OCI-LY7 (cell line): ENCODE measurements at regions not wholly inside any gene's neighbourhood (a gene's known extent, or its start where the extent isn't known, plus 50 kb on each side); places are given as distances from the start of the nearest gene placed in this dataset.

ENCODE experiments used
- CTCF ChIP-seq: fragments of 200-600 bp; sonication (generic); conservative IDR thresholded peaks from 2 replicates; pipeline ENCODE4 v1.5.1; 2014; ENCODE audit warnings: mild to moderate bottlenecking, antibody characterized with exemption, low read length, moderate library complexity, mixed read lengths
- EZH2phosphoT487 ChIP-seq: fragments of 200-600 bp; sonication (generic); IDR thresholded peaks from 2 replicates; pipeline ENCODE4 v1.6.1; 2018; ENCODE audit warnings: low read depth, borderline replicate concordance, mild to moderate bottlenecking, mixed run types, antibody characterized with exemption, low read length, moderate library complexity, mixed read lengths

GRCh38 chr6:43950051-43950605, 177.1 kb downstream of the MRPL14 start:
- no peak for TF ChIP-seq CTCF
- no peak for TF ChIP-seq EZH2phosphoT487
